ENCODE measurements at regions not wholly inside any gene's neighbourhood (a gene's known extent, or its start where the extent isn't known, plus 50 kb on each side); places are given as distances from the start of the nearest gene placed in this dataset.

DNA sequence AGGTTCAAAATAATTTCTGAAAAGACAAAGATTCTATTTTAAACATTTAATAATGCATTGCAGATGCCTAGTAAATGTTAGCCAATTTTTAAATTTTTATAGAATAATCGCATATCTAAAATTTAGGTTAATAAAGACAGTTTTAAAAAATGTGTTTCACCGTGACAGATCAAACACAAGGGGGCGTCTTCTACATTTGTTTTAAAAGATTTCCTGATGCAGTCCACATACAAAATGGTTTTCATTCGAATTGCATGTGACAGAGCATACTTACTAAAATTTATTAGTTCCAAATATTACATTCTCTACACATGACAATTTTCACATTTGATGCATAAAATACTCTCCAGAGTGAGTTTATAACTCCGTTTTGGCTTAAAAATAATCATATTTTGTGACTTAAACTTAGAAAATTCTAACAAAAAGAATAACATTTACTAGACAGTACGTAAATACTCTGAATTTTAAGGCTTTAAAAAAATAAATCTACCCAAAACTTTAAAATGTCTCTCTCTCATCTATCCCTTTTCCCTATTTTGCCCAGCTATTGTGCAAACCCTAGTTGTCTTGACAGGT, 75.5 kb downstream of the ADAMTS1 start:
- H3K27ac Mint-ChIP-seq, result no peak overlapping the region
- H3K27me3 Mint-ChIP-seq, result no peaks in the 10 kb centered on the region
- DNase-seq (peak in 1 of 3 donors; percentile 23), ATAC-seq (ENCODE audit: low read depth in 2 of 2) (no peak)
- H3K9me3 Mint-ChIP-seq, result peaks cover 0 to 4% (median 0%) of the 10 kb centered on the region in 7 donors
- Histone ChIP-seq H3K9me3 (ENCODE audit: control insufficient read depth in 2 of 2, low read length in 2 of 2) (no peaks in the 10 kb centered on the region), H3K4me3 (ENCODE audit: low read depth, low read length) (no peak overlapping the region), H3K4me1 (ENCODE audit: control insufficient read depth, insufficient read depth, low read length, poor library complexity, severe bottlenecking) (no peaks in the 10 kb centered on the region), H3K27me3 (ENCODE audit: control insufficient read depth, insufficient read depth, low read length) (no peaks in the 10 kb centered on the region), H3K36me3 (ENCODE audit: control insufficient read depth, insufficient read depth, low read length) (no peaks in the 10 kb centered on the region), H3K27ac (ENCODE audit: insufficient read depth, low read length, poor library complexity, severe bottlenecking) (no peak overlapping the region)
- H3K4me3 Mint-ChIP-seq, result no peak overlapping the region
- no peaks in the 10 kb centered on the region for H3K4me1 Mint-ChIP-seq
- H3K36me3 Mint-ChIP-seq, result no peaks in the 10 kb centered on the region

DNA sequence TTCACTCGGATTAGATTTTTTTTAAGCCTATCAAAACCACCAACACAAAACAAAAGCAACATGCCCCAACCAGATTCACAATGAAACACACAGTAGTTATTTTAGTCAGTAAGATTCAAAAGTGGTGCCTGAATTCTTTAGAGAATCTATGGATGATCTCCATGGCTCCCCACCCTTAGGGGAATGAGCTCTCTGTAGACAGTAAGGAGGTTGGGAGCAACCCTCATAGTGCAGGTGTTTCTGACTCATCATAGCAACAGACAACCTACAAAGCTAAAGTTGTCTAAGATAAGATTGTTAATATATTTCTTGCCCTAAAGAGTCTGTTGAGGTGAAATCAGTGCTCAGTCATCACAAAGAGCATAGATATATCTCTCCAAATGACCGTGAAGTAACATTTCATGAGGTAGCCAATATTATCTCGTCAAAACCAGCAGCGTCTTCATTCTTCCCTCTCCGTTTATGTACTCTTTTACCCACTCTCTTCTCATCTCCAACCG, 78.3 kb downstream of the ADAMTS1 start:
- Mint-ChIP-seq H3K36me3 (no peaks in the 10 kb centered on the region), H3K9me3 (peaks cover 0 to 4% (median 0%) of the 10 kb centered on the region in 7 donors), H3K27ac (no peak overlapping the region), H3K4me1 (no peaks in the 10 kb centered on the region), H3K27me3 (no peaks in the 10 kb centered on the region), H3K4me3 (no peak overlapping the region)
- ATAC-seq (ENCODE audit: low read depth in 2 of 2) (no peak), DNase-seq (no peak)
- Histone ChIP-seq H3K4me3 (ENCODE audit: low read depth, low read length) (no peak overlapping the region), H3K4me1 (ENCODE audit: control insufficient read depth, insufficient read depth, low read length, poor library complexity, severe bottlenecking) (no peaks in the 10 kb centered on the region), H3K27ac (ENCODE audit: insufficient read depth, low read length, poor library complexity, severe bottlenecking) (no peak overlapping the region), H3K27me3 (ENCODE audit: control insufficient read depth, insufficient read depth, low read length) (no peaks in the 10 kb centered on the region), H3K9me3 (ENCODE audit: control insufficient read depth in 2 of 2, low read length in 2 of 2) (no peaks in the 10 kb centered on the region), H3K36me3 (ENCODE audit: control insufficient read depth, insufficient read depth, low read length) (no peaks in the 10 kb centered on the region)

GRCh38 chr21:26761174-26761915, 83.9 kb downstream of the ADAMTS1 start:
- Histone ChIP-seq H3K27me3 (ENCODE audit: control insufficient read depth, insufficient read depth, low read length) (no peaks in the 10 kb centered on the region), H3K27ac (ENCODE audit: insufficient read depth, low read length, poor library complexity, severe bottlenecking) (no peak overlapping the region), H3K4me3 (ENCODE audit: low read depth, low read length) (no peak overlapping the region), H3K9me3 (ENCODE audit: control insufficient read depth in 2 of 2, low read length in 2 of 2) (no peaks in the 10 kb centered on the region), H3K4me1 (ENCODE audit: control insufficient read depth, insufficient read depth, low read length, poor library complexity, severe bottlenecking) (no peaks in the 10 kb centered on the region), H3K36me3 (ENCODE audit: control insufficient read depth, insufficient read depth, low read length) (no peaks in the 10 kb centered on the region)
- Mint-ChIP-seq H3K36me3 (no peaks in the 10 kb centered on the region), H3K27me3 (no peaks in the 10 kb centered on the region), H3K4me3 (no peak overlapping the region), H3K27ac (no peak overlapping the region), H3K9me3 (peaks cover 0 to 5% (median 0%) of the 10 kb centered on the region in 7 donors), H3K4me1 (no peaks in the 10 kb centered on the region)
- DNase-seq (no peak), ATAC-seq (ENCODE audit: low read depth in 2 of 2) (no peak)

DNA sequence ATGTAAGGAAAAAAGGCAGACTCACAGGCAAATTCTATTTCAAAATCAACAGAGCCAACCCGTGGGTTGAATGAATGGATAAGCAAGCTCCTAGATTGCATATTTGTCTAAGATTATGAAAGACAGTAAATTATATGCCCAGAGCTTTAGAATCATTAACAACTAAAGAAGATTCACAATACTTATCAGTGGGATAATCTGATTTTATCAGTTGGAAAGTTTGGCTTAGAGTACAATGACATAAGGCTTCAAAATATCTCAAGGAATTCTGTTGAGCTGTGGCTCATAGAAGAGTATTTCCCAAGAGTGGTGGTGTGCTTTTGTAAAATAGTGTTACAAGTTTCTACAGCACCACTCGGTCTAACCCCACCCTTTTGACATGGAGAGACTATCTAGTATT, 85.5 kb downstream of the ADAMTS1 start:
- no peak overlapping the region for H3K27ac Mint-ChIP-seq
- H3K9me3 Mint-ChIP-seq, result peaks cover 0 to 5% (median 0%) of the 10 kb centered on the region in 7 donors
- Histone ChIP-seq H3K4me1 (ENCODE audit: control insufficient read depth, insufficient read depth, low read length, poor library complexity, severe bottlenecking) (no peaks in the 10 kb centered on the region), H3K9me3 (ENCODE audit: control insufficient read depth in 2 of 2, low read length in 2 of 2) (no peaks in the 10 kb centered on the region), H3K4me3 (ENCODE audit: low read depth, low read length) (no peak overlapping the region), H3K27me3 (ENCODE audit: control insufficient read depth, insufficient read depth, low read length) (no peaks in the 10 kb centered on the region), H3K27ac (ENCODE audit: insufficient read depth, low read length, poor library complexity, severe bottlenecking) (no peak overlapping the region), H3K36me3 (ENCODE audit: control insufficient read depth, insufficient read depth, low read length) (no peaks in the 10 kb centered on the region)
- H3K36me3 Mint-ChIP-seq, result no peaks in the 10 kb centered on the region
- no peak overlapping the region for H3K4me3 Mint-ChIP-seq
- no peaks in the 10 kb centered on the region for H3K4me1 Mint-ChIP-seq
- no peaks in the 10 kb centered on the region for H3K27me3 Mint-ChIP-seq
- ATAC-seq (ENCODE audit: low read depth in 2 of 2) (no peak), DNase-seq (no peak)

GRCh38 chr21:26758083-26758880, 86.9 kb downstream of the ADAMTS1 start:
- ATAC-seq (ENCODE audit: low read depth in 2 of 2), result no peak
- Histone ChIP-seq H3K36me3 (ENCODE audit: control insufficient read depth, insufficient read depth, low read length) (no peaks in the 10 kb centered on the region), H3K9me3 (ENCODE audit: control insufficient read depth in 2 of 2, low read length in 2 of 2) (no peaks in the 10 kb centered on the region), H3K27ac (ENCODE audit: insufficient read depth, low read length, poor library complexity, severe bottlenecking) (no peak overlapping the region), H3K4me1 (ENCODE audit: control insufficient read depth, insufficient read depth, low read length, poor library complexity, severe bottlenecking) (no peaks in the 10 kb centered on the region), H3K27me3 (ENCODE audit: control insufficient read depth, insufficient read depth, low read length) (no peaks in the 10 kb centered on the region), H3K4me3 (ENCODE audit: low read depth, low read length) (no peak overlapping the region)
- DNase-seq, result no peak
- H3K9me3 Mint-ChIP-seq, result peaks cover 0 to 5% (median 0%) of the 10 kb centered on the region in 7 donors
- no peaks in the 10 kb centered on the region for H3K36me3 Mint-ChIP-seq
- no peak overlapping the region for H3K27ac Mint-ChIP-seq
- H3K27me3 Mint-ChIP-seq, result no peaks in the 10 kb centered on the region
- no peak overlapping the region for H3K4me3 Mint-ChIP-seq
- no peaks in the 10 kb centered on the region for H3K4me1 Mint-ChIP-seq

DNA sequence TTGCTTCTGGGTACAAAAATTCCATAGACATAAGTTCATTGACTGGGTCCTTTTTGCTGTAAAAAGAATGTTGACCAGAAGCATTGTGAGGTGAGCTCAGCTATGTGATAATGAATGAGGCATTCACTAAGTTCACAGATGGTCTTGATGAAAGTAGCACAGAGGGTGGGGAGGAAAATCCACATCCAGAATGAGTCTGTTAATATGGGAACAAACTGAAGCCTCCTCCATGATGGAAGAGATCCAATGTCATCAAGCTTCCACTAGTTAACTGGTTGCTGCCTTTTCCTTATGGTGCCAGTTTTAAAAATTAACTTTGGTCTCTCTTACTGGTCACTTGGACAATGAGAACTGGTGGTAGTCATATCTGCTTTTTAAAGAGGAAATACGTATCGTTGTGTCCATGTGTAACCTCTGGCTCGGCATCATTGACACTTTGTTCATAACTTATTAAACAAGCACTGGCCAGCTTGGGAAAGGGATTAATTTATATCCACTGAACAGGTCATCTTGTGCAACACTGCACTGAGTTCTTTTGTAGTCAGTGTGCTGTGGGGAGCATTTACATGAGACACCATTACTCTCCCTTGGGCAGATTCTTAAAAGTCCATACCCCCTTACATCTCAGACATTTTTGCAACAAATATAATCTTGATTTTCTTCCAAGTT, 88.6 kb downstream of the ADAMTS1 start:
- DNase-seq (no peak), ATAC-seq (ENCODE audit: low read depth in 2 of 2) (no peak)
- Histone ChIP-seq H3K9me3 (ENCODE audit: control insufficient read depth in 2 of 2, low read length in 2 of 2) (no peaks in the 10 kb centered on the region), H3K36me3 (ENCODE audit: control insufficient read depth, insufficient read depth, low read length) (no peaks in the 10 kb centered on the region), H3K4me3 (ENCODE audit: low read depth, low read length) (no peak overlapping the region), H3K27ac (ENCODE audit: insufficient read depth, low read length, poor library complexity, severe bottlenecking) (no peak overlapping the region), H3K27me3 (ENCODE audit: control insufficient read depth, insufficient read depth, low read length) (no peaks in the 10 kb centered on the region), H3K4me1 (ENCODE audit: control insufficient read depth, insufficient read depth, low read length, poor library complexity, severe bottlenecking) (no peaks in the 10 kb centered on the region)
- Mint-ChIP-seq H3K4me1 (no peaks in the 10 kb centered on the region), H3K27me3 (no peaks in the 10 kb centered on the region), H3K4me3 (no peak overlapping the region), H3K27ac (no peak overlapping the region), H3K9me3 (peaks cover 0 to 5% (median 0%) of the 10 kb centered on the region in 7 donors), H3K36me3 (no peaks in the 10 kb centered on the region)

GRCh38 chr21:26754853-26755252, 90.4 kb downstream of the ADAMTS1 start:
- no peak for ATAC-seq (ENCODE audit: low read depth in 2 of 2)
- no peaks in the 10 kb centered on the region for H3K27me3 Mint-ChIP-seq
- peaks cover 0 to 5% (median 0%) of the 10 kb centered on the region in 7 donors for H3K9me3 Mint-ChIP-seq
- H3K4me3 ChIP-seq (ENCODE audit: low read depth, low read length), result no peak overlapping the region
- no peaks in the 10 kb centered on the region for H3K36me3 ChIP-seq (ENCODE audit: control insufficient read depth, insufficient read depth, low read length)
- H3K4me3 Mint-ChIP-seq, result no peak overlapping the region
- DNase-seq, result no peak
- no peaks in the 10 kb centered on the region for H3K27me3 ChIP-seq (ENCODE audit: control insufficient read depth, insufficient read depth, low read length)
- H3K27ac ChIP-seq (ENCODE audit: insufficient read depth, low read length, poor library complexity, severe bottlenecking), result no peak overlapping the region
- H3K4me1 ChIP-seq (ENCODE audit: control insufficient read depth, insufficient read depth, low read length, poor library complexity, severe bottlenecking), result no peaks in the 10 kb centered on the region
- H3K4me1 Mint-ChIP-seq, result no peaks in the 10 kb centered on the region
- no peaks in the 10 kb centered on the region for H3K36me3 Mint-ChIP-seq
- H3K27ac Mint-ChIP-seq, result no peak overlapping the region
- H3K9me3 ChIP-seq (ENCODE audit: control insufficient read depth in 2 of 2, low read length in 2 of 2), result no peaks in the 10 kb centered on the region
